A549 (cell line): ENCODE measurements at regions not wholly inside any gene's neighbourhood (a gene's known extent, or its start where the extent isn't known, plus 50 kb on each side); places are given as distances from the start of the nearest gene placed in this dataset.

Source experiments
- ATAC-seq, 2 experiments: fragments of 200-7000 bp in 1 of 2; fragments of >200 bp in 1 of 2; cut with Nextera tagmentation in 1 of 2; cut with Tn5 transposase in 1 of 2; 3 replicates each; pipeline versions ENCODE4 v1.8.0 to v1.9.1; 2018 to 2020; ENCODE audit warnings: mild to moderate bottlenecking in 1 of 2, moderate library complexity in 1 of 2
- CTCF ChIA-PET: fragments of 300-600 bp; sonication (Branson Sonifier 250); formaldehyde crosslinking; extraction: SDS; loops from one replicate; lab custom pipeline; 2021; ENCODE audit warnings: antibody characterized with exemption, inconsistent platforms; lab: Yijun Ruan, JAX
- POLR2A ChIA-PET: fragments of 350-600 bp; formaldehyde crosslinking; extraction: SDS; loops from one replicate; lab custom pipeline; 2021; ENCODE audit warnings: antibody characterized with exemption, inconsistent platforms; lab: Yijun Ruan, JAX
- DNase-seq, 2 experiments: peaks; one replicate each; pipeline versions ENCODE4 v3.0.0 to v3.0.0-alpha.2; 2011 to 2016; ENCODE audit warnings: low read depth in 1 of 2, low spot score in 1 of 2
- FAIRE-seq: peaks from 2 replicates; lab custom pipeline; 2011; peaks lifted over from hg19 to GRCh38; lab: Jason Lieb, UNC
- H3K27ac ChIP-seq, 2 experiments: fragments of >200 bp; sonication (Bioruptor Twin); formaldehyde crosslinking; 3 replicates each; pipeline ENCODE4 v1.5.1; 2016 to 2017
- H3K4me1 ChIP-seq: fragments of >200 bp; sonication (Bioruptor Twin); formaldehyde crosslinking; 3 replicates; pipeline ENCODE4 v1.6.1; 2016
- H3K4me2 ChIP-seq: fragments of >200 bp; sonication (Bioruptor Twin); formaldehyde crosslinking; 3 replicates; pipeline ENCODE4 v1.6.1; 2016
- H3K4me3 ChIP-seq: fragments of >200 bp; sonication (Bioruptor Twin); formaldehyde crosslinking; 3 replicates; pipeline ENCODE4 v1.5.1; 2016
- H3K9me3 ChIP-seq: fragments of >200 bp; sonication (Bioruptor Twin); formaldehyde crosslinking; 3 replicates; pipeline ENCODE4 v1.6.1; 2016
- ATOH8 ChIP-seq: fragments of 250-450 bp; sonication (Bioruptor Pico); IDR thresholded peaks from 2 replicates; pipeline ENCODE4 v1.5.0; 2020; ENCODE audit warnings: low read depth, mild to moderate bottlenecking, moderate library complexity
- BCL3 ChIP-seq: fragments of >200 bp; sonication (Bioruptor Twin); formaldehyde crosslinking; IDR thresholded peaks from 3 replicates; pipeline ENCODE4 v1.6.1; 2016
- BHLHE40 ChIP-seq: IDR thresholded peaks from 2 replicates; pipeline ENCODE4 v1.6.1; 2012; ENCODE audit warnings: low read depth, low read length, inconsistent platforms
- CEBPB ChIP-seq, 2 experiments: fragments of >200 bp in 1 of 2; sonication (Bioruptor Twin) in 1 of 2; formaldehyde crosslinking in 1 of 2; IDR thresholded peaks; 2 replicates each; pipeline ENCODE4 v1.6.1; 2012 to 2016
- CHD2 ChIP-seq: fragments of 150-350 bp; IDR thresholded peaks from 2 replicates; pipeline ENCODE4 v1.6.1; 2014; ENCODE audit warnings: low read length; ENCODE audit not compliant: partially characterized antibody
- CTCF ChIP-seq: fragments of >200 bp; sonication (Bioruptor Twin); formaldehyde crosslinking; IDR thresholded peaks from 3 replicates; pipeline ENCODE4 v1.5.1; 2016
- E2F6 ChIP-seq: IDR thresholded peaks from 2 replicates; pipeline ENCODE4 v1.6.1; 2012; ENCODE audit warnings: low read depth, borderline replicate concordance
- EHF ChIP-seq: fragments of 250-450 bp; sonication (Bioruptor Pico); IDR thresholded peaks from 2 replicates; pipeline ENCODE4 v1.5.0; 2020; ENCODE audit warnings: mild to moderate bottlenecking
- FOSL2 ChIP-seq, 2 experiments: fragments of 450-650 bp in 1 of 2; fragments of >200 bp in 1 of 2; sonication (Bioruptor Twin) in 1 of 2; formaldehyde crosslinking; IDR thresholded peaks; 2 replicates each; pipeline versions ENCODE4 v1.5.0 to v1.6.1; 2016 to 2020; ENCODE audit warnings: mild to moderate bottlenecking in 1 of 2, moderate library complexity in 1 of 2
- FOXS1 ChIP-seq: fragments of 250-450 bp; sonication (Bioruptor Pico); IDR thresholded peaks from 2 replicates; pipeline ENCODE4 v1.5.0; 2020; ENCODE audit warnings: mild to moderate bottlenecking, moderate library complexity
- GATA3 ChIP-seq: IDR thresholded peaks from 2 replicates; pipeline ENCODE4 v1.6.1; 2012; ENCODE audit warnings: borderline replicate concordance
- HDAC2 ChIP-seq: fragments of 200-600 bp; sonication (generic); IDR thresholded peaks from 2 replicates; pipeline ENCODE4 v1.6.1; 2016
- HEYL ChIP-seq: fragments of 250-450 bp; sonication (Bioruptor Pico); IDR thresholded peaks from 2 replicates; pipeline ENCODE4 v1.8.0; 2021; ENCODE audit warnings: mild to moderate bottlenecking, moderate library complexity
- JUN ChIP-seq, 2 experiments: fragments of >200 bp; sonication (Bioruptor Twin); formaldehyde crosslinking; IDR thresholded peaks; 2 replicates in 1 of 2; 3 replicates in 1 of 2; pipeline ENCODE4 v1.6.1; 2016 to 2017
- KDM5A ChIP-seq: fragments of 200-600 bp; sonication (generic); IDR thresholded peaks from 2 replicates; pipeline ENCODE4 v1.6.1; 2016; ENCODE audit warnings: antibody characterized with exemption, mild to moderate bottlenecking
- MAFK ChIP-seq: fragments of 450-650 bp; IDR thresholded peaks from 2 replicates; pipeline ENCODE4 v1.6.1; 2014; ENCODE audit not compliant: partially characterized antibody
- MAZ ChIP-seq: fragments of 150-350 bp; IDR thresholded peaks from 2 replicates; pipeline ENCODE4 v1.6.1; 2014; ENCODE audit warnings: antibody characterized with exemption, low read depth, low read length, borderline replicate concordance
- PBX3 ChIP-seq: IDR thresholded peaks from 2 replicates; pipeline ENCODE4 v1.6.1; 2012
- PHF8 ChIP-seq: fragments of 200-600 bp; sonication (generic); IDR thresholded peaks from 2 replicates; pipeline ENCODE4 v1.6.1; 2016; ENCODE audit warnings: low read depth, mild to moderate bottlenecking, antibody characterized with exemption, moderate library complexity, borderline replicate concordance
- RFX5 ChIP-seq: fragments of 450-650 bp; IDR thresholded peaks from 2 replicates; pipeline ENCODE4 v1.7.1; 2014; ENCODE audit warnings: antibody characterized with exemption, mild to moderate bottlenecking, moderate library complexity
- TFCP2L1 ChIP-seq: fragments of 250-450 bp; sonication (Bioruptor Pico); IDR thresholded peaks from 2 replicates; pipeline ENCODE4 v1.5.0; 2021; ENCODE audit warnings: mild to moderate bottlenecking
- WGBS: methylation state at CpG from one replicate; pipeline ENCODE4 v1.1.6; 2017; ENCODE audit errors: missing lambda C conversion rate; 5-methylcytosine and 5-hydroxymethylcytosine counted together

- CTCF ChIA-PET: no interaction called here
- Histone ChIP-seq H3K4me1 (no peaks in the 10 kb centered on the region), H3K9me3 (no peaks in the 10 kb centered on the region), H3K27ac (no peak overlapping the region)
- no peak; a peak in 1 of 6 replicates for ATAC-seq
- 54% methylated on average over 5 of the region's 5 CpGs for WGBS
- POLR2A ChIA-PET: no interaction called here
- TF ChIP-seq GATA3: no peak
- no peak for TF ChIP-seq E2F6
- TF ChIP-seq JUN (IDR thresholded peaks at IDR 0.05): no peak
- no peak for TF ChIP-seq BHLHE40
- no peak for TF ChIP-seq ATOH8 (CRISPR knock-in tag)
- no peak for TF ChIP-seq HEYL (CRISPR knock-in tag)
- TF ChIP-seq BCL3: no peak
- TF ChIP-seq HDAC2: no peak
- TF ChIP-seq TFCP2L1 (CRISPR knock-in tag): no peak
- no peak for TF ChIP-seq KDM5A
- no peak for TF ChIP-seq PBX3
- no peak for TF ChIP-seq CTCF
- TF ChIP-seq EHF (CRISPR knock-in tag): no peak
- no peak for TF ChIP-seq PHF8
- TF ChIP-seq FOSL2 (IDR thresholded peaks at IDR 0.05): no peak
- no peak for TF ChIP-seq FOSL2 (CRISPR knock-in tag; IDR thresholded peaks at IDR 0.05)
- no peak for TF ChIP-seq CEBPB (IDR thresholded peaks at IDR 0.05)
- TF ChIP-seq RFX5: no peak
- no peak for TF ChIP-seq CHD2
- TF ChIP-seq, all 56 proteins: peak for 0
- DNase-seq: no peak
- no peak overlapping the region for H3K4me3 ChIP-seq
- H3K4me2 ChIP-seq: no peak overlapping the region
- FAIRE-seq: no peak
Observed at GRCh38 chr1:175840787-175841186, 97.4 kb upstream of the TNR start.

- peak overlapping the region; percentile 34 for H3K4me2 ChIP-seq
- 29% methylated on average over 9 of the region's 9 CpGs for WGBS
- no peak for DNase-seq
Observed at GRCh38 chr1:175839779-175840669, 96.6 kb upstream of the TNR start.

More at GRCh38 chr1:175839779-175840669, 96.6 kb upstream of the TNR start:
- peak; percentile 34 to 53; a peak in 3 of 6 replicates for ATAC-seq
- no peak overlapping the region for H3K4me3 ChIP-seq
- no peaks in the 10 kb centered on the region for H3K9me3 ChIP-seq
- H3K27ac ChIP-seq: no peak overlapping the region
- TF ChIP-seq BHLHE40: no peak
- no peak for TF ChIP-seq FOXS1 (CRISPR knock-in tag)
- no peak for TF ChIP-seq JUN (IDR thresholded peaks at IDR 0.05)
- no peak for TF ChIP-seq MAFK
- no peak for TF ChIP-seq MAZ
- TF ChIP-seq HDAC2: no peak
- CTCF ChIA-PET: no interaction called here
- no peaks in the 10 kb centered on the region for H3K4me1 ChIP-seq
- POLR2A ChIA-PET: no interaction called here
- no peak for FAIRE-seq
